ENCODE measurements at regions not wholly inside any gene's neighbourhood (a gene's known extent, or its start where the extent isn't known, plus 50 kb on each side); places are given as distances from the start of the nearest gene placed in this dataset.
"Not testable (repeated sequence)": the region's sequence is repeated elsewhere in the genome, so short reads cannot be mapped to it uniquely, and the experiment has no call there.

DNA sequence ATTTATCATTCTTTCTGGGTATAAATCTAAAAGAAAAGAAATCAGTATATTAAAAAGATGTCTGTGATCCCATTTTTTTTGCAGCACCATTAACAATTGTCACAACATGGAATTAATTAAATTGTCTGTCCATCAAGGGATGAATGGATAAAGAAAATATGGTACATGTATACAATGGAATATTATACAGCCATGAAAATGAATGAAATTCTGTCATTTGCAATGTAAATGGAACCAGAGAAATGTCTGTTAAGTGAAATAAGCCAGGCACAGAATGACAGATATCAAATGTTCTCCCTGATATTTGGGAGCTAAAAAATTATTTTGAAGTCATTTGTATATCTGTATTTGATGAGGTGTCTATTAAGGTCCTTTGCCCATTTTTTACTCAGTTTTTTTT, 77.1 kb upstream of the NDST4 start:
- no peak for DNase-seq

- DNase-seq: no peak
Measured at GRCh38 chr4:115187136-115187535, 73.7 kb upstream of the NDST4 start.

DNA sequence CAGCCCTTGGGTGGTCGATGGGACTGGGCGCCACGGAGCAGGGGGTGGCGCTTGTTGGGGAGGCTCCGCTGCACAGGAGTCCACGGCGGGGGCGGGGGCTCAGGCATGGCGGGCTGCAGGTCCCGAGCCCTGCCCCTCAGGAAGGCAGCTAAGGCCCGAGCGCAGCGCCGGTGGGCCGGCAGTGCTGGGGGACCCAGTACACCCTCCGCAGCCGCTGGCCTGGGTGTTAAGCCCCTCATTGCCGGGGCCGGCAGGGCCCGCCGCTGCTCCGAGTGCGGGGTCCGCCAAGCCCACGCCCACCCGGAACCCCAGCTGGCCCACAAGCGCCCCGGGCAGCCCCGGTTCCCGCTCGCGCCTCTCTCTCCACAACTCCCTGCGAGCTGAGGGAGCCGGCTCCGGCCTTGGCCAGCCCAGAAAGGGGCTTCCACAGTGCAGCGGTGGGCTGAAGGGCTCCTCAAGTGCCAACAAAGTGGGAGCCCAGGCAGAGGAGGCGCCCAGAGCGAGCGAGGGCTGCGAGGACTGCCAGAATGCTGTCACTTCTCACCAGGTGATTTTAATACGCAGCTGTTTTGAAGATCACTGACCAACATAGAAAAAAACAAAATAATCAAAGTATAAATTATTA, 66.1 kb upstream of the NDST4 start:
- DNase-seq: not testable (repeated sequence)

DNA sequence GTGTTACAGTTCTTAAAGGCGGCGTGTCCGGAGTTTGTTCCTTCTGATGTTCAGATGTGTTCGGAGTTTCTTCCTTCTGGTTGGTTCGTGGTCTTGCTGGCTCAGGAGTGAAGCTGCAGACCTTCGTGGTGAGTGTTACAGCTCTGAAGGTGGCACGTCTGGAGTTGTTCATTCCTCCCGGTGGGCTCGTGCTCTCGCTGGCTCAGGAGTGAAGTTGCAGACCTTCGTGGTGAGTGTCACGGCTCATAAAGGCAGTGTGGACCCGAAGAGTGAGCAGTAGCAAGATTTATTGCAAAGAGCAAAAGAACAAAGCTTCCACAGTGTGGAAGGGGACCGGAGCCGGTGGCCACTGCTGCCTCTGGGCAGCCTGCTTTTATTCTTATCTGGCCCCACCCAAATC, 65.3 kb upstream of the NDST4 start:
- DNase-seq: not testable (repeated sequence)

- no peak for DNase-seq
Measured at GRCh38 chr4:115171220-115171619, 57.8 kb upstream of the NDST4 start.

- no peak for DNase-seq
Measured at GRCh38 chr4:115165503-115165902, 52.1 kb upstream of the NDST4 start.
